WERI-Rb-1 (cell line): ENCODE measurements at regions not wholly inside any gene's neighbourhood (a gene's known extent, or its start where the extent isn't known, plus 50 kb on each side); places are given as distances from the start of the nearest gene placed in this dataset.

Experiments used
- DNase-seq: peaks from one replicate; pipeline ENCODE4 v3.0.0-alpha.2; 2020
- H3K27ac ChIP-seq: fragments of 250-450 bp; sonication (Bioruptor Pico); 2 replicates; pipeline ENCODE4 v1.5.1; 2020; ENCODE audit warnings: mild to moderate bottlenecking, moderate library complexity
- H3K27me3 ChIP-seq: fragments of 250-450 bp; sonication (Bioruptor Pico); 2 replicates; pipeline ENCODE4 v1.5.1; 2021; ENCODE audit warnings: mild to moderate bottlenecking, low read depth, moderate library complexity; ENCODE audit not compliant: insufficient read depth, severe bottlenecking
- H3K36me3 ChIP-seq: fragments of 250-450 bp; sonication (Bioruptor Pico); 2 replicates; pipeline ENCODE4 v1.5.1; 2020; ENCODE audit warnings: mild to moderate bottlenecking, moderate library complexity
- H3K4me3 ChIP-seq: 2 replicates; pipeline ENCODE4 v1.5.1; 2011; ENCODE audit warnings: low read depth, mild to moderate bottlenecking, control low read depth, low read length
- H3K9me3 ChIP-seq: fragments of 250-450 bp; sonication (Bioruptor Pico); 2 replicates; pipeline ENCODE4 v1.5.1; 2021; ENCODE audit warnings: mild to moderate bottlenecking, moderate library complexity; ENCODE audit not compliant: severe bottlenecking
- TF ChIP-seq, protein P1 (sequence below): IDR thresholded peaks from 2 replicates; pipeline ENCODE4 v1.5.1; 2011; ENCODE audit warnings: low read depth, mild to moderate bottlenecking, control low read depth, inconsistent platforms, low read length

GRCh38 chrX:149371986-149372385, 133.1 kb downstream of the IDS start:
- Histone ChIP-seq H3K27me3 (peaks cover 2% of the 10 kb centered on the region), H3K36me3 (no peaks in the 10 kb centered on the region), H3K4me3 (no peak overlapping the region), H3K9me3 (no peaks in the 10 kb centered on the region), H3K27ac (no peak overlapping the region)
- DNase-seq, result peak; percentile 22
- TF ChIP-seq, protein P1, sequence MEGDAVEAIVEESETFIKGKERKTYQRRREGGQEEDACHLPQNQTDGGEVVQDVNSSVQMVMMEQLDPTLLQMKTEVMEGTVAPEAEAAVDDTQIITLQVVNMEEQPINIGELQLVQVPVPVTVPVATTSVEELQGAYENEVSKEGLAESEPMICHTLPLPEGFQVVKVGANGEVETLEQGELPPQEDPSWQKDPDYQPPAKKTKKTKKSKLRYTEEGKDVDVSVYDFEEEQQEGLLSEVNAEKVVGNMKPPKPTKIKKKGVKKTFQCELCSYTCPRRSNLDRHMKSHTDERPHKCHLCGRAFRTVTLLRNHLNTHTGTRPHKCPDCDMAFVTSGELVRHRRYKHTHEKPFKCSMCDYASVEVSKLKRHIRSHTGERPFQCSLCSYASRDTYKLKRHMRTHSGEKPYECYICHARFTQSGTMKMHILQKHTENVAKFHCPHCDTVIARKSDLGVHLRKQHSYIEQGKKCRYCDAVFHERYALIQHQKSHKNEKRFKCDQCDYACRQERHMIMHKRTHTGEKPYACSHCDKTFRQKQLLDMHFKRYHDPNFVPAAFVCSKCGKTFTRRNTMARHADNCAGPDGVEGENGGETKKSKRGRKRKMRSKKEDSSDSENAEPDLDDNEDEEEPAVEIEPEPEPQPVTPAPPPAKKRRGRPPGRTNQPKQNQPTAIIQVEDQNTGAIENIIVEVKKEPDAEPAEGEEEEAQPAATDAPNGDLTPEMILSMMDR, result no peak

- Histone ChIP-seq H3K27ac (no peak overlapping the region), H3K36me3 (no peaks in the 10 kb centered on the region), H3K4me3 (no peak overlapping the region), H3K9me3 (no peaks in the 10 kb centered on the region), H3K27me3 (peaks cover 2% of the 10 kb centered on the region)
- TF ChIP-seq, protein P1, result no peak
- DNase-seq, result no peak
Measured at GRCh38 chrX:149370097-149370496, 135.0 kb downstream of the IDS start.

GRCh38 chrX:149365552-149365951, 139.6 kb downstream of the IDS start:
- no peak for DNase-seq
- peaks cover 2% of the 10 kb centered on the region for H3K27me3 ChIP-seq
- H3K27ac ChIP-seq, result no peak overlapping the region
- TF ChIP-seq, protein P1, result no peak
- H3K36me3 ChIP-seq, result no peaks in the 10 kb centered on the region
- no peaks in the 10 kb centered on the region for H3K9me3 ChIP-seq
- no peak overlapping the region for H3K4me3 ChIP-seq

- no peak for DNase-seq
- H3K27me3 ChIP-seq, result peaks cover 2% of the 10 kb centered on the region
- no peak overlapping the region for H3K27ac ChIP-seq
- TF ChIP-seq, protein P1, result no peak
- no peaks in the 10 kb centered on the region for H3K36me3 ChIP-seq
- H3K9me3 ChIP-seq, result no peaks in the 10 kb centered on the region
- H3K4me3 ChIP-seq, result no peak overlapping the region
Measured at GRCh38 chrX:149365061-149365460, 140.0 kb downstream of the IDS start.

GRCh38 chrX:149363965-149364364, 141.1 kb downstream of the IDS start:
- no peak for DNase-seq
- peaks cover 2% of the 10 kb centered on the region for H3K27me3 ChIP-seq
- no peak overlapping the region for H3K4me3 ChIP-seq
- TF ChIP-seq, protein P1, result no peak
- no peak overlapping the region for H3K27ac ChIP-seq
- H3K36me3 ChIP-seq, result no peaks in the 10 kb centered on the region
- no peaks in the 10 kb centered on the region for H3K9me3 ChIP-seq

DNA sequence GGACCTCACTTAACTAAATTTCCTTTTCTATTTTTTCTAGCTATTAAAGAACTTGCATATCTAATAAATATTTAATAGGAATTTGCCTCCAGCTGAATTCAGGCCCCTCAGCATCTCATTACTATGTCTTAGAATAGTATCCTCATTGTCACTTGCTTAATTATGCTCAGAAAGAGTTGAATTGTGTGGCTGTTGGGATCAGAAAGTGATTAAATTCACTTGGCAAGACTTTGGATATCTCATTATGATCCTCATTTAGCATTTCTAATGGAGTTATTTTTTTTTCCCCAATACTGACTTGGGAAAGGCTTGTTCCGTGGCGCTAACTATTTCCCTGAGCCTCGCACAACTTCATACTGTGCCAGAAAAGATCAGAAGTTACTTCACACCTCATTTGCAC, 158.8 kb downstream of the IDS start:
- H3K9me3 ChIP-seq, result peaks cover 2% of the 10 kb centered on the region
- H3K4me3 ChIP-seq, result no peak overlapping the region
- TF ChIP-seq, protein P1, result no peak
- DNase-seq, result no peak
- H3K27me3 ChIP-seq, result no peaks in the 10 kb centered on the region
- no peaks in the 10 kb centered on the region for H3K36me3 ChIP-seq
- H3K27ac ChIP-seq, result no peak overlapping the region
